B cell (primary cell): ENCODE measurements at regions not wholly inside any gene's neighbourhood (a gene's known extent, or its start where the extent isn't known, plus 50 kb on each side); places are given as distances from the start of the nearest gene placed in this dataset.

Experiments
- ATAC-seq: fragments of 200-7000 bp; cut with Tn5 transposase; one replicate; pipeline ENCODE4 v1.10.0; 2021; ENCODE audit warnings: low read depth, mild to moderate bottlenecking, moderate number of reproducible peaks, moderate library complexity
- CTCF ChIA-PET: fragments of 350-600 bp; sonication (Branson Sonifier 250); formaldehyde crosslinking; loops from one replicate; lab custom pipeline; 2021; ENCODE audit warnings: antibody characterized with exemption, inconsistent platforms; lab: Charles Lee
- POLR2A ChIA-PET: fragments of 350-600 bp; sonication (Branson Sonifier 250); formaldehyde crosslinking; loops from one replicate; lab custom pipeline; 2021; ENCODE audit warnings: antibody characterized with exemption; lab: Charles Lee
- DNase-seq: peaks from one replicate; pipeline ENCODE4 v3.0.0; 2013
- H2AFZ ChIP-seq: 2 replicates; pipeline ENCODE4 v1.6.1; 2012; ENCODE audit warnings: mild to moderate bottlenecking, low read depth, low read length; ENCODE audit not compliant: insufficient read depth, poor library complexity, severe bottlenecking
- H3K27ac ChIP-seq, 2 donors: 1 replicate in 1 of 2; 2 replicates in 1 of 2; pipeline ENCODE4 v1.5.1; 2012 to 2013; ENCODE audit warnings: low read length in 2 of 2, mild to moderate bottlenecking in 2 of 2, moderate library complexity in 1 of 2
- H3K27me3 ChIP-seq, 4 experiments: fragments of 200-600 bp in 1 of 4; sonication (generic) in 1 of 4; replicated peaks in 1 of 4; 1 replicate in 2 of 4; 2 replicates in 2 of 4; pipeline versions ENCODE4 v1.6.1 to v1.7.0; 2013 to 2016; ENCODE audit warnings: low read length in 3 of 4, mild to moderate bottlenecking in 2 of 4, mixed read lengths in 1 of 4, moderate library complexity in 1 of 4; ENCODE audit not compliant: insufficient read depth in 4 of 4, control insufficient read depth in 3 of 4; ENCODE audit errors: control extremely low read depth in 1 of 4
- H3K36me3 ChIP-seq, 2 experiments: replicated peaks in 1 of 2; 1 replicate in 1 of 2; 2 replicates in 1 of 2; pipeline versions ENCODE4 v1.6.1 to v1.7.1; 2013; ENCODE audit warnings: low read length in 1 of 2; ENCODE audit not compliant: insufficient read depth in 2 of 2, control insufficient read depth in 1 of 2; ENCODE audit errors: control extremely low read depth in 1 of 2, extremely low read depth in 1 of 2
- H3K4me1 ChIP-seq, 2 donors: fragments of 200-600 bp in 1 of 2; sonication (generic) in 1 of 2; 1 replicate in 1 of 2; 2 replicates in 1 of 2; pipeline versions ENCODE4 v1.5.1 to v1.6.1; 2013 to 2017; ENCODE audit warnings: low read length in 2 of 2; ENCODE audit not compliant: control insufficient read depth in 2 of 2, insufficient read depth in 2 of 2
- H3K4me2 ChIP-seq: replicated peaks from 2 replicates; pipeline ENCODE3; 2012; ENCODE audit warnings: mild to moderate bottlenecking, low read depth, low read length; ENCODE audit not compliant: poor library complexity, severe bottlenecking
- H3K4me3 ChIP-seq, 5 experiments: fragments of 200-600 bp in 1 of 5; sonication (generic) in 1 of 5; 1 replicate in 3 of 5; 2 replicates in 2 of 5; pipeline versions ENCODE4 v1.5.1 to v1.7.0; 2011 to 2016; ENCODE audit warnings: low read length in 4 of 5, mild to moderate bottlenecking in 4 of 5, low read depth in 2 of 5, control low read depth in 1 of 5, moderate library complexity in 1 of 5; ENCODE audit not compliant: insufficient read depth in 1 of 5; ENCODE audit errors: control extremely low read depth in 1 of 5, extremely low read depth in 1 of 5
- H3K79me2 ChIP-seq: fragments of 200-600 bp; sonication (generic); one replicate; pipeline ENCODE4 v1.6.0; 2016; ENCODE audit warnings: low read length; ENCODE audit not compliant: control insufficient read depth, insufficient read depth
- H3K9ac ChIP-seq: fragments of 200-600 bp; sonication (generic); 2 replicates; pipeline ENCODE4 v1.6.1; 2017; ENCODE audit warnings: mild to moderate bottlenecking, low read length, moderate library complexity
- H3K9me3 ChIP-seq, 3 donors: one replicate each; pipeline versions ENCODE4 v1.6.1 to v1.7.1; 2013; ENCODE audit warnings: low read length in 2 of 3; ENCODE audit not compliant: control insufficient read depth in 2 of 3, insufficient read depth in 1 of 3; ENCODE audit errors: control extremely low read depth in 1 of 3
- H4K20me1 ChIP-seq: 2 replicates; pipeline ENCODE4 v1.6.0; 2012; ENCODE audit warnings: mild to moderate bottlenecking, low read length; ENCODE audit not compliant: insufficient read depth, control insufficient read depth, poor library complexity, severe bottlenecking
- H3K27ac Mint-ChIP-seq: one replicate; pipeline ENCODE4 v1.8.0; 2021; ENCODE audit warnings: mixed read lengths
- H3K27me3 Mint-ChIP-seq: one replicate; pipeline ENCODE4 v1.8.0; 2021; ENCODE audit warnings: mixed read lengths
- H3K4me1 Mint-ChIP-seq: one replicate; pipeline ENCODE4 v1.8.0; 2021; ENCODE audit warnings: mixed read lengths
- H3K4me3 Mint-ChIP-seq: one replicate; pipeline ENCODE4 v1.8.0; 2021; ENCODE audit warnings: mixed read lengths
- H3K9me3 Mint-ChIP-seq: one replicate; pipeline ENCODE4 v1.8.0; 2022; ENCODE audit warnings: mixed read lengths; ENCODE audit not compliant: insufficient read depth
- CTCF ChIP-seq: fragments of 200-600 bp; IDR thresholded peaks from one replicate; pipeline ENCODE4 v1.8.0; 2022; ENCODE audit warnings: antibody characterized with exemption, mild to moderate bottlenecking
- EZH2 ChIP-seq: IDR thresholded peaks from 2 replicates; pipeline ENCODE4 v1.6.1; 2012; ENCODE audit warnings: borderline replicate concordance, low read depth, mild to moderate bottlenecking, moderate library complexity, low read length; ENCODE audit not compliant: insufficient read depth, poor library complexity, severe bottlenecking
- WGBS: methylation state at CpG from one replicate; pipeline ENCODE4 v1.1.5; 2013; ENCODE audit warnings: missing lambda C conversion rate; ENCODE audit not compliant: insufficient coverage; 5-methylcytosine and 5-hydroxymethylcytosine counted together
- intact Hi-C: fragments of 100-400 bp; cut with micrococcal nuclease; formaldehyde crosslinking; loops from one replicate; pipeline ENCODE4 v1.10.0; 2022

GRCh38 chr10:46229144-46229563 is 57.6 kb upstream of the ANTXRL start:
- no peaks in the 10 kb centered on the region for H3K27me3 ChIP-seq
- peaks cover 0 to 10% (median 8%) of the 10 kb centered on the region in 3 donors for H3K9me3 ChIP-seq
- H3K9ac ChIP-seq: no peak overlapping the region
- no CpG with 5 or more reads among the region's 3 CpGs for WGBS
- Mint-ChIP-seq H3K27ac (no peak overlapping the region), H3K9me3 (peaks cover 2% of the 10 kb centered on the region), H3K4me3 (no peak overlapping the region), H3K4me1 (peaks cover 3% of the 10 kb centered on the region), H3K27me3 (no peaks in the 10 kb centered on the region)
- no peak for TF ChIP-seq EZH2
- TF ChIP-seq CTCF: peak; percentile 6
- no peak overlapping the region for H3K4me2 ChIP-seq
- peaks cover 19% of the 10 kb centered on the region for H4K20me1 ChIP-seq
- intact Hi-C loops: no loop called here
- ChIA-PET CTCF (interaction anchor here (0.9 to 1.3 kb wide), 3 partner anchors 37 to 979 kb away, joined by 3 to 5 read pairs (median 4); no protein-coding TSS in a partner anchor), POLR2A (no interaction called here)
- H2AFZ ChIP-seq: no peak overlapping the region
- no peak for ATAC-seq
- H3K79me2 ChIP-seq: peaks cover 12% of the 10 kb centered on the region
- H3K36me3 ChIP-seq: peaks cover 0 to 5% of the 10 kb centered on the region in 2 experiments
- H3K4me3 ChIP-seq: no peak overlapping the region
- peaks cover 0 to 3% of the 10 kb centered on the region in 2 donors for H3K4me1 ChIP-seq
- H3K27ac ChIP-seq: no peak overlapping the region
- no peak for DNase-seq

GRCh38 chr10:46230615-46231014 is 56.2 kb upstream of the ANTXRL start:
- Histone ChIP-seq H3K27ac (no peak overlapping the region), H3K27me3 (no peaks in the 10 kb centered on the region), H3K4me1 (peaks cover 0 to 3% of the 10 kb centered on the region in 2 donors), H4K20me1 (peaks cover 19% of the 10 kb centered on the region), H3K4me2 (no peak overlapping the region), H3K36me3 (peaks cover 0 to 5% of the 10 kb centered on the region in 2 experiments), H2AFZ (no peak overlapping the region), H3K79me2 (peaks cover 12% of the 10 kb centered on the region), H3K9ac (no peak overlapping the region), H3K9me3 (peaks cover 0 to 10% (median 8%) of the 10 kb centered on the region in 3 donors), H3K4me3 (no peak overlapping the region)
- Mint-ChIP-seq H3K4me1 (peaks cover 3% of the 10 kb centered on the region), H3K27ac (no peak overlapping the region), H3K27me3 (no peaks in the 10 kb centered on the region), H3K4me3 (no peak overlapping the region), H3K9me3 (peaks cover 2% of the 10 kb centered on the region)
- no CpG with 5 or more reads among the region's 5 CpGs for WGBS
- no peak for ATAC-seq
- ChIA-PET CTCF (no interaction called here), POLR2A (no interaction called here)
- intact Hi-C loops: no loop called here
- TF ChIP-seq EZH2 (no peak), CTCF (no peak)
- DNase-seq: no peak
